Activated T-helper 1 cell treated with anti-CD3 and anti-CD28 coated beads, Interleukin-2, amount 50 U/mL, for 16 hours (primary cell): ENCODE measurements at regions not wholly inside any gene's neighbourhood (a gene's known extent, or its start where the extent isn't known, plus 50 kb on each side); places are given as distances from the start of the nearest gene placed in this dataset.

Source experiments
- DNase-seq, 2 donors: peaks; one replicate each; pipeline ENCODE4 v3.0.0-alpha.2; 2020; ENCODE audit warnings: low read depth in 1 of 2, low spot score in 1 of 2

GRCh38 chr11:15615398-15616096 is 500.8 kb downstream of the INSC start:
- DNase-seq, result no peak

GRCh38 chr11:15616130-15617105 is 501.7 kb downstream of the INSC start:
- no peak for DNase-seq

- no peak for DNase-seq
Measured at GRCh38 chr11:15617126-15617525, 502.4 kb downstream of the INSC start.

- DNase-seq, result no peak
Measured at GRCh38 chr11:15618583-15619032, 503.9 kb downstream of the INSC start.

GRCh38 chr11:15621565-15621964 is 506.8 kb downstream of the INSC start:
- no peak for DNase-seq

GRCh38 chr11:15622231-15622890 is 507.6 kb downstream of the INSC start:
- no peak for DNase-seq

- no peak for DNase-seq
Measured at GRCh38 chr11:15624701-15625100, 510.0 kb downstream of the INSC start.

- DNase-seq, result no peak
Measured at GRCh38 chr11:15625691-15626090, 511.0 kb downstream of the INSC start.

- no peak for DNase-seq
Measured at GRCh38 chr11:15627560-15627959, 512.8 kb downstream of the INSC start.

- no peak for DNase-seq
Measured at GRCh38 chr11:15629690-15630321, 515.1 kb downstream of the INSC start.

- DNase-seq, result no peak
Measured at GRCh38 chr11:15630896-15631295, 516.2 kb downstream of the INSC start.

- DNase-seq, result no peak
Measured at GRCh38 chr11:15635521-15635920, 520.8 kb downstream of the INSC start.

- DNase-seq, result no peak
Measured at GRCh38 chr11:15636521-15637089, 521.9 kb downstream of the INSC start.

- DNase-seq, result no peak
Measured at GRCh38 chr11:15638386-15638787, 523.7 kb downstream of the INSC start.

- no peak for DNase-seq
Measured at GRCh38 chr11:15640318-15640717, 525.6 kb downstream of the INSC start.

GRCh38 chr11:15641271-15642045 is 526.7 kb downstream of the INSC start:
- DNase-seq, result no peak

GRCh38 chr11:15645201-15645600 is 530.5 kb downstream of the INSC start:
- no peak for DNase-seq

GRCh38 chr11:15649371-15650104 is 534.8 kb downstream of the INSC start:
- DNase-seq, result no peak
